ENCODE measurements at regions not wholly inside any gene's neighbourhood (a gene's known extent, or its start where the extent isn't known, plus 50 kb on each side); places are given as distances from the start of the nearest gene placed in this dataset.

DNA sequence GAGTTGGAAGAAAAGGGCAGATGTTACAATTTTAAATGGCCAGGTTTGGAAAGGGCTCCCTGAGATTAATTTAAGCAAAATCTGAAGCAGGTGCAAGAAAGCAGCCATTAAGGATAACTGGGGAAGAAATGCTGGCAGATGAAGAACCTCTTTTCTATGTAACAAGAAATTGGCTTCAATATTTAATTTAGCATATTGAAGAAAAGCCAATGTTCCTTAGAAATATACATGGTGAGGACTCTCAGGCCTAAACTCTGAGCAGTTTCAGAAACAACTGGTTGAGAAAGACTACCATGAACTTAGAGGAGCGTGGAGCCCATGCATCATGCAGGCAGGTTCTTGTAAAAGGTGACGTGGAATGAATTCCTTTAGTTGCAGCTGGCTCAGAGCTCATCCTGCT is 152.8 kb downstream of the LRIG3 start:
- H3K36me3 Mint-ChIP-seq, result no peaks in the 10 kb centered on the region
- peaks cover 16% of the 10 kb centered on the region for H3K4me1 Mint-ChIP-seq (ENCODE audit: unreplicated experiment)
- no peak for DNase-seq (ENCODE audit: extremely low spot score, unreplicated experiment)
- no peaks in the 10 kb centered on the region for H3K9me3 Mint-ChIP-seq
- TF ChIP-seq CTCF (conservative IDR thresholded peaks at IDR 0.05), result no peak
- no peak overlapping the region for H3K4me3 Mint-ChIP-seq
- no peaks in the 10 kb centered on the region for H3K27me3 Mint-ChIP-seq
- H3K27ac Mint-ChIP-seq, result no peak overlapping the region

GRCh38 chr12:58773986-58774385 is 146.3 kb downstream of the LRIG3 start:
- H3K27ac Mint-ChIP-seq, result no peak overlapping the region
- no peak for DNase-seq (ENCODE audit: extremely low spot score, unreplicated experiment)
- peaks cover 7% of the 10 kb centered on the region for H3K9me3 Mint-ChIP-seq
- TF ChIP-seq CTCF (conservative IDR thresholded peaks at IDR 0.05), result no peak
- no peak overlapping the region for H3K4me3 Mint-ChIP-seq
- no peaks in the 10 kb centered on the region for H3K27me3 Mint-ChIP-seq
- H3K36me3 Mint-ChIP-seq, result no peaks in the 10 kb centered on the region
- no peaks in the 10 kb centered on the region for H3K4me1 Mint-ChIP-seq (ENCODE audit: unreplicated experiment)

GRCh38 chr12:58774731-58775130 is 145.6 kb downstream of the LRIG3 start:
- Mint-ChIP-seq H3K27me3 (no peaks in the 10 kb centered on the region), H3K27ac (no peak overlapping the region), H3K4me3 (no peak overlapping the region), H3K36me3 (no peaks in the 10 kb centered on the region), H3K9me3 (peaks cover 7% of the 10 kb centered on the region), H3K4me1 (ENCODE audit: unreplicated experiment) (no peaks in the 10 kb centered on the region)
- no peak for DNase-seq (ENCODE audit: extremely low spot score, unreplicated experiment)
- TF ChIP-seq CTCF (conservative IDR thresholded peaks at IDR 0.05), result no peak

DNA sequence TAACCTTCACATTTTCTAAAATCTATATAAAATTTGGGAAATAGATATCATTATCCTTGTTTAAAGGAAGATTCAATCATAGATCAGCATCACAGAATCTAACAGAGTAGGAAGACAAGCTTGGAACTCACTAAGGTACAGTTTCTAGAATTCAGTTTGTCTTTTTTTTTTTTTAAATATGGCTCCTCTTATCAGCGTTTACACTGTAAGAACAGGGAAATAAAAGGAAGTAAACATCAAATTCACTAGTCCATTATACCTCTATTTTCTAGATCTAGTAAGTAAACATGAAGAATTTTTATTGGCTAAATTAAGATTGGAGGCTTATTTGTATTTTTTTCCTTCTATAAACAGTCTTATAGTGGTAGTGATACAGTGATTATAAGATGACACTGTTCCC is 144.9 kb downstream of the LRIG3 start:
- Mint-ChIP-seq H3K4me3 (no peak overlapping the region), H3K27me3 (no peaks in the 10 kb centered on the region), H3K9me3 (peaks cover 7% of the 10 kb centered on the region), H3K27ac (no peak overlapping the region), H3K4me1 (ENCODE audit: unreplicated experiment) (no peaks in the 10 kb centered on the region), H3K36me3 (no peaks in the 10 kb centered on the region)
- DNase-seq (ENCODE audit: extremely low spot score, unreplicated experiment), result no peak
- TF ChIP-seq CTCF (conservative IDR thresholded peaks at IDR 0.05), result no peak

DNA sequence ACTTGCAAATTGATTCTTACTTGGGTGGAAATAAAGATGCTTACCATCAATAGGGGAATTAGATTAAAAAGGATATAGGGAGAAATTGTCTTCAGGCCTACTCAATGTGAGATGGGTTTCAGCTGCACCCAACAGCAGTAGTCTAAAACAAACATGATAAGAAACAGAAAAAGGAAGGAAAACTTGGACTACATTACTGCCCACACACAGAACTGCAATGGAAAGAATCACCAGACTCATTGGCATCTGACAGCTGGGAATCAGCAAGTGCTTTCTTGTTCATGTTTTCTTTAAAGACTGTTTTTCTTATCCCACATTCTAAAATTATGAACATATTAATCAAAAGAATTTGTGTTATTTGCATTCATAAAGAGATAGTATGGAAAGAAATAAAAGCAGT is 144.2 kb downstream of the LRIG3 start:
- no peak for TF ChIP-seq CTCF (conservative IDR thresholded peaks at IDR 0.05)
- Mint-ChIP-seq H3K9me3 (peaks cover 7% of the 10 kb centered on the region), H3K4me3 (no peak overlapping the region), H3K27ac (no peak overlapping the region), H3K4me1 (ENCODE audit: unreplicated experiment) (no peaks in the 10 kb centered on the region), H3K36me3 (no peaks in the 10 kb centered on the region), H3K27me3 (no peaks in the 10 kb centered on the region)
- no peak for DNase-seq (ENCODE audit: extremely low spot score, unreplicated experiment)

DNA sequence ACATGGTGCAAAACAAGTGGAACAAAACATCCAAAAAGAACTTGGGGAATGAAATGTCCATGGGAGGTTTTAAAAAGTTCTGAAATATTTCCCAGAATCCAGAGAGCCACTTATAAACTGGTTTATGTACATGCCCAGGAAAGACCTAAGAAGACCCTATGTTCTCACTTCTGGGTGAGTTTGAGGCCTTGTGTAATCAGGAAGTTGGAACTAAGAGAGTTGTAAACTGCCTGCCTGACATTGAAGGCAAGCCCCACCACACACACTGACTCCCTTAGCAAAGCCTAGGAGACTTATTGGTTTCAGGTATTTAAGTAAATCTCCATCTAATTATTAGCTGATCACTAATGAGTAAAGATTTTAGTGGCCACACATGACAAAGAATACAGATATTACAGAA is 142.5 kb downstream of the LRIG3 start:
- no peaks in the 10 kb centered on the region for H3K4me1 Mint-ChIP-seq (ENCODE audit: unreplicated experiment)
- no peaks in the 10 kb centered on the region for H3K27me3 Mint-ChIP-seq

More for the DNA sequence above, 142.5 kb downstream of the LRIG3 start:
- TF ChIP-seq CTCF (conservative IDR thresholded peaks at IDR 0.05), result no peak
- Mint-ChIP-seq H3K4me3 (no peak overlapping the region), H3K9me3 (peaks cover 7% of the 10 kb centered on the region), H3K36me3 (no peaks in the 10 kb centered on the region), H3K27ac (no peak overlapping the region)
- no peak for DNase-seq (ENCODE audit: extremely low spot score, unreplicated experiment)

All from type B pancreatic cell (in vitro differentiated cells).